ENCODE measurements at regions not wholly inside any gene's neighbourhood (a gene's known extent, or its start where the extent isn't known, plus 50 kb on each side); places are given as distances from the start of the nearest gene placed in this dataset.

- TF ChIP-seq CUX1 (IDR thresholded peaks at IDR 0.05; ENCODE audit: insufficient replicate concordance, low read depth, low read length) (no peak), SIN3A (IDR thresholded peaks at IDR 0.05; ENCODE audit: low read depth, low read length) (no peak), RB1 (IDR thresholded peaks at IDR 0.05; ENCODE audit: borderline replicate concordance) (no peak), ESRRA (IDR thresholded peaks at IDR 0.05; ENCODE audit: low read length) (no peak), STAT1 (conservative IDR thresholded peaks at IDR 0.05) (no peak), ZNF24 (IDR thresholded peaks at IDR 0.05) (no peak), MTA3 (IDR thresholded peaks at IDR 0.05; ENCODE audit: borderline replicate concordance, low read length) (no peak), HDGF (IDR thresholded peaks at IDR 0.05) (no peak), ELK1 (IDR thresholded peaks at IDR 0.05; ENCODE audit: low read depth, low read length) (no peak), NFIC (IDR thresholded peaks at IDR 0.05; ENCODE audit: low read depth, low read length) (no peak), USF2 (IDR thresholded peaks at IDR 0.05; ENCODE audit: borderline replicate concordance, low read depth, low read length) (no peak), TCF3 (IDR thresholded peaks at IDR 0.05; ENCODE audit: borderline replicate concordance, insufficient read depth, low read depth, low read length) (no peak)
Observed at GRCh38 chr1:67909776-67910175, 76.5 kb upstream of the GNG12 start (continued).
